GM18861 (cell line): ENCODE measurements at regions not wholly inside any gene's neighbourhood (a gene's known extent, or its start where the extent isn't known, plus 50 kb on each side); places are given as distances from the start of the nearest gene placed in this dataset.
"Not testable (repeated sequence)": the region's sequence is repeated elsewhere in the genome, so short reads cannot be mapped to it uniquely, and the experiment has no call there.

ENCODE experiments used
- ATAC-seq: cut with Tn5 transposase; IDR thresholded peaks from one replicate; pipeline ENCODE4 v1.9.1; 2021; ENCODE audit not compliant: unreplicated experiment

DNA sequence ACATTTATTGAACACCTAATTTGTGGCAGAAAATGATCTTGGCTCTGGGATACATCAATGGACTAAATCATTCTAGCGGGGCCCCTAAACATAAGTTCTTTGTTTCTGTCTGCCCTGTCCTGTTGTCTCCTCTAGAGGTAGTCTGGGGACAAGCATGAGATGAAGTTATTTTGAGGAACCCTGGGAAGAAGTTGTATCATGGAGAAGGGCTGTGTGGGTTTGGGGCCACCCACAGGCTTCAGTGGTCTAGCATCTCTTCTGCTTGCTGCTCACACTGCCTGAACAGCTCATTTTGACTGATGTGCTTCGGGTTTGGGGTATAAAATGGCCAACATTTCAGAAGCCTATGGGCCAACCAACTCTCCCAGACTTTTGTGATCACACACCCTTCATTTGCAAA, 50.3 kb upstream of the OSBPL11 start:
- no peak for ATAC-seq

DNA sequence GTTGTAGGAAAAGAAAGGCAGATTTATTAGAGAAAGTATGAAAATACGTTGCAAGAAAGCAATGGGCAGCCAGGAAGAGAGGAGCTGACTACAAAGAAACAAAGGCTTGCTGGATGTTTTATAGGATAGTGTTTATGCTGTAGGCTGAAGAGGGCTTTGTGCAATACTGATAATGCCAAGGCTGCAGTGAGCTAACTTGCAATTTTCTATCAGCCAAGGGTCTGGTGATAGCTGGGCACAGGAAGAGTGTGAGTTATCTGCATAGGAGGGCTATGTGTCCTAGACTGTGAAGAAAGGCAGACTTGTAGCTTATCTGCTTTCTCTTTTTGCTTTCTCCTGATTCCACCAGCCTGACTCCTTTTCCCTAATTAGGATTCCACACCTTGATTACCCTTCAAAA, 51.3 kb upstream of the OSBPL11 start:
- ATAC-seq, result no peak

DNA sequence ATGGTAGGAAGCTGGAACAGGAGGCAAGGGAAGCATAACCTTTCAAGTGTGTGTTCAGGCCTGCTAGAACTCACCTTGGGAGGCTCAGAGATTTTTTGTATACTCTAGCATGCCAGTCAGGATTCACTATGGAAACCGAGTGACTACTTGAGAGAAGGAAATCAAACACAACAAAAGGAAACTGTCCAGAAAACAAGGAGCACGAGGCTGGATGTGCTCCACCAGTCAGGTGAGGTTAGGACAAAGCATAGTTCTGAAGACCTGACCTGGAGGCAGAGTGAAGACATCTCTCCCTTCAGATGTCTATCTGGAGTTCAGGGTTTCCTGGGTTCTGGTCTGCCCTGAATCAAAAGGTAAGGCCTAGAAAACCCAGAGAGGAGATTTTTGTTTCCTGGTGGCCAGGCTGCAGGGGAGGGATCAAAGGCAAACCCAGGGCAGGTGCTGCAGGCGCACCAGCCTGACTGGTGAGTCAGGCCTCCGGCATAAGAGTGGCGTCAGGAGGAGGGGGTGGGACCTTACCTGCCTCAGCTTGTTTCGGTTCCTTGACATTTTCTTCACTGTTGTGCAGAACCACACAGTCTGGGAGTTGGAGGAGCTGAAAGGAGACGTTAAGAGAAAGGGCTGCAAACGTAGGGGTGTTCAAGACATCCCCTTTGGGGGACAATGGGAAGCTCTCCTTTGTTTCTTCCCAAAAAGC, 52.2 kb upstream of the OSBPL11 start:
- ATAC-seq, result no peak

DNA sequence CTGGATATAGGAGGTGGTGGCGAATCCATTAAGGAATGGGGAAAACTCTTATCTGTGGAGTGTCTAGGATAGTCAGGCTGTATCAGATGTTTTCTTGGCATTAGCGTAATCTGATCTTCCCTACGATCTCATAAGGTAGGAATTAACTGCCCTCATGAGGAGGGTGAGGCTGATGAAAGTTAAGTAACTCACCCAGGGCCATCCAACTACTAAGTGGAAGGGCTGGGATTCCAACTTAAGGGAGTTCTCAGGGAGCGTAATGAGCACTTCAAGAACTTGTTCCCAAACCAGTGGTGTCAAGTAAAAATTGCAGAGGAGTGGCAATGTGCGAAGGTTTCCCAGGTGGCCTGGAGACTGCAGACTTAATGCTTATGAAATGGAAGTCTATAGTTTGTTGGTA, 55.9 kb upstream of the OSBPL11 start:
- no peak for ATAC-seq

DNA sequence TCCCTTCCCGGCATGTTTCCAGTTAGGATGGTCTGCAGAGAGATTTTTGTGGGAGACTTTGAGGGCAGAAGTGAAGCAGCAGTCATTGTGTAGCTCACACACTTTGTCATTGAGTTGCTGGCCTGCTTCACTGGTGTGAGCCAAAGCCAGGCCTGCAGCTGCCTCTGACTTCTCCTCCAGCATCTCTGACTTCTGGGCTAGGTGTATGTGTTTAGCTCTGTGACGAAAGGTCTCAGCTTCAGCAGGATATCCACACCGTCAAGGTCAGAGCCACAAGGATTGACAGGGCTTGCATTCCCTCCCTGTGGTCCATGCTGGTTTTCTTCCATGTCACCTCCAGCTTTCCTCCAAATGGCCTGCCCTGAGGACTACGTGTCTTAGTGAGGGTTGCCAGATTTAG, 57.1 kb upstream of the OSBPL11 start:
- ATAC-seq, result no peak

DNA sequence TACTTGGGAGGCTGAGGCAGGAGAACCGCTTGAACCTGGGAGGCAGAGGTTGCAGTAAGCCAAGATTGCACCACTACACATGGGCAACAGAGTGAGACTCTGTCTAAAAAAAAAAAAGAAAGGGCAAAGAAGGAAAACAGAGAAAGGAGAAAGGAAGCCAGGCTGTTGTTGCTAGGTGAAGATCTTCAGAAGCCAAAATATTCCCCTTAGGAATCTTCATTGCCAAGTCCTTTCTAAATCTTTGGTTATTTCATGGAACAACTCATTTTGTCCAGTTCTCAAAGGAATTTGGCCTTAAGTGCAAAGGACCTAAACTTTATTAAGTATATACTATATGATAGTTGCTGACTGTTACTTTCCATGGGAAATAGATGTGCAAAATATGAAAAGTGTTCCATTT, 59.2 kb upstream of the OSBPL11 start:
- no peak for ATAC-seq

DNA sequence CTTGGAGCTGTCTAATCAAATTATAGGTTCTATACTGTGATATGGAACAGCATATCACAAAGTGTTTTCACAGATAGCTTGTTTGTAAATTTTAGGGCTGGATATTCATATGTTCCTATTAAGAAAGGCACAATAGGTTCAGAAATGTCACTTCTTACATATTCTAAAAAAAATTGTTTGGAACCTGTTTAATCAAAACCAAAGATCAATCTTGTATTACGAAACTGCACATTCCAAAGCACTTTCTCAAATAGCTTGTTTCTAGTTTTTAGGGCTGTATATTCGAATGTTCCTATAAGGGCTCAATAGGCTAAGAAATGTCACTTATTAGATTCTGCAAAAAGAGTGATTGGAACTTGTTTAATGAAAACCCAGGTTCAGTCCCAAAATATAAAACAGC, 67.4 kb upstream of the OSBPL11 start:
- no peak for ATAC-seq

DNA sequence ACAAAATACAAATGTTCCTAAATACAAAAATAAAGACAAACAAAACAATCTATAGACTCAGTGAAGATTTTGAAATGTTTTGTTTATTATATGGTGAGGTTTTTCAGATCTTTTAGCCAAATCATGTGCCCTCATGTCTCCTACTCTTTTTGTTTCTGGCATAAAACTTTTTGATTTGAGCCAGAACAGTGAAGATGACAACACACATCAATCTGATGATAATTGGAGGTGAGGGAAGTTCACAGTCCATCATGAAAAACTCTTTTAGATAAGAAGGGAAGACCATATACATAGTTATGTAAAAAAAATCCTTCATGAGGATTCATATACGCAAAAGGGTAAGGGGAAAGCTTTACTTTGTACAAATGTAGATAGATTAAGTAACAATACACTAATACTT, 75.1 kb upstream of the OSBPL11 start:
- ATAC-seq, result no peak

DNA sequence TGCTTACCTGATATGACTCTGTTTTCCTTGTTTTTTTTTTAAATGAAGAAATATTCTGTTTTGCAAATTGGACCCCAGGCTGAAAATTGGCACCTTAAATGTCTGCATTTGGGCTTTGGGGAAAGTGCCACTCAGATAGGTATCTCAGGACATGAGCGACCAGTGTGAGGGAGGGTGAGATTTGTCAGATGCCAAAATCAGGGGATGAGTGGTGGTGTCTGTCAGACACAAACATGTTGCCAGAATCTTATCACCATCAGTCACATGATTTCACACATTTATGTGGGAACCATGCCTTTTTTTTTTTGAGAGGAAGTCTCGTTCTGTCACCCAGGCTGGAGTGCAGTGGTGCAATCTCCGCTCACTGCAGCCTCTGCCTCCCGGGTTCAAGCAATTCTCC, 75.6 kb upstream of the OSBPL11 start:
- no peak for ATAC-seq

DNA sequence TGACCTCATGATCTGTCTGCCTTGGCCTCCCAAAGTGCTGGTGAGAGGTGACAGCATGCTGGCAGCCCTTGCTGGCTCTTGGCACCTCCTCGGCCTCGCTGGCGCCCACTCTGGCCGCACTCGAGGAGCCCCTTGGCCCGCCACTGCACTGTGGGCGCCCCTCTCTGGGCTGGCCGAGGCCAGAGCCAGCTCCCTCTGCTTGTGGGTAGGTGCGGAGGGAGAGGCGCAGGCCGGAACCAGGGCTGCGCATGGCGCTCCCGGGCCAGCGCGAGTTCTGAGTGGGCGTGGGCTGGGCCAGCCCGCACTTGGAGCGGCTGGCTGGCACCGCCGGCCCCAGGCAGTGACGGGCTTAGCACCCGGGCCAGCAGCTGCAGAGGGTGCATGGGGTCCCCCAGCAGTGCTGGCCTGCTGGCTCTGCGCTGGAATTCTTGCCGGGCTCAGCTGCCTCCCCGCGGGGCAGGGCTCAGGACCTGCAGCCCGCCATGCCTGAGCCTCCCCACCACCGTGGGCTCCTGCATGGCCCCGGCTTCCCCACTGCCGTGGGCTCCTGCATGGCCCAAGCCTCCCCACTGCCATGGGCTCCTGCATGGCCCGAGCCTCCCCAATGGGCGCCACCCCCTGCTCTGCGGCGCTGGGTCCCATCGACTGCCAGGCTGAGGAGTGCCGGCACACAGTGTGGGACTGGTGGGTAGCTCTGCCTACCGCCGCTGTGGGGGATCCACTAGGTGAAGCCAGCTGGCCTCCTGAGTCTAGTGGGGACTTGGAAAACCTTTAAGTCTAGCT, 76.4 kb upstream of the OSBPL11 start:
- no peak for ATAC-seq

DNA sequence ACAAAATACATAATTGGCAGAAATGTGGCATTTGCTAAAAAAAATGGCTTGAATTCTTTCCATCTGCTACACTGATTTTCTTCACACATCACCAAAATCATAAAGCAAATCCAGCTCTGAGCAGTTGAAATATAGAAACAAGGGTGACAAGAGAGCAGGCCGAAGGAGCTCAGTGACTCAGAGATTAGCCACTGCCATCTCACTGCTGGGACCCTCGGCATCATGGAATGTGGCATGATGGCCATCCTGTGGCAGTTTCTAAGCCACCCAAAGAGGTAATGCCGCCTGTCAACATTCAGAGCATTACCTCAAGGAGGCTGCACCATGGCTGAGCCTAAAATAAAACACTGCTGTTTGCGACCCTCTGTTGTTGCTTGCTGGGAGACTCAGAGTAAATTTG, 80.5 kb upstream of the OSBPL11 start:
- ATAC-seq, result no peak

DNA sequence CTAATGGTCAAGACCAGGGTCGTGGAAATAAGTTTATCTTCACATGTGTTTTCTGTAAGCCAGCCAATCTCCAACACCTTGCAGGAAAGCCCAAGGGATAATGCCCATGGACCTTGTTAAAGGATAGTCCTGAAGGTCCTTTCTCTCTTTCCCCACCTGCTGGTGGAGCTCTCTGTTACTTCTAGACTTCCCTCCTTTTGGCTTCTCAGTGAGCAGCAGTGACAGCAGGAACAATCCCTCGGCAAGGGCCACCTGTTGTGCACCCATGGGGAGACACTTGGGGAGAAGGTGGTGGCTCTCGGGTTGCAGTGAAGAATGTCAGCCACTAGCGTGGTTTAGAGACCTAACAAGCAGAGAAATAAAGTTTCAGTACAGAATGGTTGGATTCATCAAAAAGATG, 84.0 kb upstream of the OSBPL11 start:
- ATAC-seq, result no peak

DNA sequence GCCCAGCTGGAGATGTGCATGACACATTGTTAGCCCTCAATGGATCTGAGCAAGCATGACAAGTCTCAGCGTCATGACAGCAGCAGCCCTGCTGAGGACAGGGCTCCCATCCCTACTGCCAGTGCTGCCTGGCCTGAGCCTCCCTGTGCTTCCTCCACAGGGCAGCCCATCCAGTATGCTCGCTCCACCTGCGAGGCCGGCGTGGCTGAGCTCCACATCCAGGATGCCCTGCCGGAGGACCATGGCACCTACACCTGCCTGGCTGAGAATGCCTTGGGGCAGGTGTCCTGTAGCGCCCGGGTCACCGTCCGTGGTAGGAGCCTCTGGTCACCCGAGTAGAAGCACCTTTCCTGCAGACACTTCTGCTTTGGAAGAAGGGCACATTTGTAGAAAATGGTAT, 85.8 kb upstream of the OSBPL11 start:
- no peak for ATAC-seq

DNA sequence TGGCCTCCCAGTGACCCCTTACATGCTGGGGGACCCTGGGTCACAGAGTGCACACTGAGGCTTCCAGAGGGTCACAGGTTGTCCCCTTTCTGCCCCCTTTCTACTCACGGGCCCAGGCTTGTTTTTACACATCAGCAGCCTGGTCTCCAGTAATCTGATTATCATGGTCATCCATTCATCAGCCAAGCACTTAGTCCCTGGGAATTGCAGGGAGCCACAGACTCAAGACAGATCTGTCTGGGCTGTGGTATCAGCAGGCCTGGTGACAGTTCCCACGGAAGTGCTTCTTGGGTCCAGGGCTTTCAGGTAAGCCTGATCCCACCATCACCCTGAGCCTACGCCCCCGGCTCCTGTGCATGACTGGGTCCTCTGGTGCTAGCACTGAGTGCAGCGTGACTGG, 86.6 kb upstream of the OSBPL11 start:
- ATAC-seq, result not testable (repeated sequence)

DNA sequence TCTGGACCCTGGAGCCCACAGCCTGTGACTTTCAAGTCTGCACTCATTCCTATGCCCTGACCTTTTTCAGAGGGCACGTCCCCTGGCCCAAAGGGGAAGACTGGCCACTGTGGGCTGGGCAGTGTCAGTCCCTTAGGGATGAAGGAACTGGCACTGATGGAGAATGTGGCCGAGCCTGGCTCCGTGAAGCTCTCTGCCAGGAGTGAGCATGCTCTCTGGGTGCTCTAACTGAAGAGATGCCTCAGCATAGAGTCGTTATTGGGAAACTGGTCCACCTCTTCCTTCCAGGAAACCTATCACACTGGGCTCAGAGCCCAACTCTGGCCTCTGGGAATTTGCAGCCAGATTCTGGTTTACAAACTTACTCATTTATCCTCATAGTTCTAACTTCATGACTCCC, 87.3 kb upstream of the OSBPL11 start:
- not testable (repeated sequence) for ATAC-seq

DNA sequence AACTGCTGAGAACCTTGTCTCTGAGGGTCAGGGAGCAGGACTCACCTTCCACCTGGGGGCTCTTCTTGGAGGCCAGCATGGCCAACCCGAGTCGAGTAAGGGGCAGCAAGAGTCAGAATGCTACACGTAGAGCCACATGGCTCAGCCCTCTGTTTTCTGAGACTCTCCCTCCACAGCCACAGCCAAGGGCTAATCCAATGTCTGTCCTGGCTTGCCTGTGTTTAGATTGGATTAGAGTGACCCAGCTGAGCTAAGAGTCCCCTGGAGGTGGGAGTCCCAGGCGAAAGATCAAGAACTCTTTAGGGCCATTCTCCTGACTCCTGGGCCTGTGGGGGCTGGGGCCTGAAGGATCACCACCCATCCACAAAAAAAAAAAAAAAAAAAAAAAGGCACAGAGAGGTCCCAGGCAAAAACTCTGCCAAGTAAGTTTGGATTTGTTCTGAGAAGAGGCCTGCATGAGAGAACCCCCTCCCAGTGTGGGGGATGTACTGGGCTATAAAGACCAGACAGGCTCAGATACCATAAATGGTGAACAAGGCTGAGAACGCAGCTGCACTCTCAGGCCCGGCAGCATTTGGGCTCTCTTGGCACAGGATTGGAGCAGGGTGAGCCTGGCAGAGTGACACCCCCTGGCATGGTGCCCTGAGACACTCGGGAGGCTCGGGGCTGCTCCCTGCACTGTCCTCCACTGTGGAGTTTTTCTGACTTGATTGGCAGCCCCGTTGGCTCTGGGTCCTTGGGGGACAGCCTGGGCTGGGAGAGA, 88.0 kb upstream of the OSBPL11 start:
- no peak for ATAC-seq

DNA sequence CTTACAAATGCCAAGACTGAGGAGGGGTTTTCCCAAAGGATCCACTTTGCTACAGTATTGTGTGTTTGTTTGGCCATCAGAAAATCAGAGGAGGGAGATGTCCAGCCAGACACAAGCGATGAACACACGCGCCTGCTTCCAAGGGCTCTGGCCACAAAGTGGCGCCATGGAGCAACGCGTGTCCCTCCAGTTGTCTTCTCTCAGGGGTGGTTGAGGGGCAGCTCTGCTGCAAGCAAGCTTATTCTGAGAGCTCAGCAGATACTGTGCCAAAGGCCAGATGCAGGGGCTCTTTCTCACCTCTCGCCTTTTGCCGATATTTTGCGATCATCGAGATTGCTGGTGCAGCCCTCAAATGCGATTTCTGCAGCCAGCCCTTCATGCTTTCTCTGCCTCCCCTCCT, 88.9 kb upstream of the OSBPL11 start:
- ATAC-seq, result no peak

DNA sequence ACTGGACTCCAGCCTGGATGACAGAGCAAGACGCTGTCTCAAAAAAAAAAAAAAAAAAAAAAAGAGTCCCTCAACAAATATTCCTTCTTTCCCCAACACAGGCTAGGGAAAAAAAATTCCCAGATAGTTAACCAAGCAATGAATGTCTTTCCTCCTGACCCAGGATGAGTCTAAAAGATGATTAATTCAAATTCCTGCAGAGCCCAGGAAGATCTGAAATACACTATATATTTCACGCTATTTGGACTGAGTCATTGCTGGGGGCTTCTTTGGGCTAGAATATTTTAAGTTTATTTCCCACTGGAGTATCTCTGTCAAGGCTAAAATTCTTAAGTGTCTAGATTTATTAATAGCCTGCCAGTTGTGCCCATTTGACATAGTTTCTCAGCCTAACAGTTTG, 90.4 kb upstream of the OSBPL11 start:
- not testable (repeated sequence) for ATAC-seq

DNA sequence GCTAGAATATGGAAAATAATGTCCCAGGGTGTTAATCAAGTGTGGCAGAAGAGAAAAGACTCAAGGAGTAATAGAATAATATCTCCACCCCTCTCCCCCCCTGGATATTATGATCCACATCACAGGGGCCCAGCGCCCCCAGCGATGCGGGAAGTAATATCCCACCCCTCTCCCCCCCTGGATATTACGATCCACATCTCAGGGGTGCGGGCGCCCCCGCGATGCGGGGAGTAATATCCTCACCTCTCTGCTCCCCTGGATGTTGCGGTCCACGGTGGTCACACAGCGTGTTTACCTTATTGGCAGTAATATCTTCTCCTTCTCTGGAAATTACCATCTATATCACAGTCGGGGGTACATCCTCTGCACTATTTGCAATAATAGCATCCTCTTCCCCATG, 97.1 kb upstream of the OSBPL11 start:
- no peak for ATAC-seq

DNA sequence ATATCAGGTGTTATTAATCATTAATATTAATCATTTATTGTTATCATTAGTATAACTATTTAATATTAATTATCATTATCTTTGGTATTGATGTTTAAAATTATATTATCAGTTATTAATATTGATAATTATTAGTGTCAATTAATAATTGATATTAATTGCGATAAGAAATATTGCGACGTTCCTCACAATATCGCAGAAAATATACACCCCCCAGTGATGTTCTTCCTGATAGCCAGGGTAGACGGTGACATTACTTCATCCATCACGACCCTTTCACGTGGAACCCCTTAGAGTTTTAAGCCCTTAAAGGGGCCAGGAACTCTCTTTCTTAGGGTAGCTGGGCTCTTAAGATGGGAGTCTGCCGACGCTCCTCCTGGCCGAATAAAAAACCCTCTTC, 98.6 kb upstream of the OSBPL11 start:
- ATAC-seq, result no peak

DNA sequence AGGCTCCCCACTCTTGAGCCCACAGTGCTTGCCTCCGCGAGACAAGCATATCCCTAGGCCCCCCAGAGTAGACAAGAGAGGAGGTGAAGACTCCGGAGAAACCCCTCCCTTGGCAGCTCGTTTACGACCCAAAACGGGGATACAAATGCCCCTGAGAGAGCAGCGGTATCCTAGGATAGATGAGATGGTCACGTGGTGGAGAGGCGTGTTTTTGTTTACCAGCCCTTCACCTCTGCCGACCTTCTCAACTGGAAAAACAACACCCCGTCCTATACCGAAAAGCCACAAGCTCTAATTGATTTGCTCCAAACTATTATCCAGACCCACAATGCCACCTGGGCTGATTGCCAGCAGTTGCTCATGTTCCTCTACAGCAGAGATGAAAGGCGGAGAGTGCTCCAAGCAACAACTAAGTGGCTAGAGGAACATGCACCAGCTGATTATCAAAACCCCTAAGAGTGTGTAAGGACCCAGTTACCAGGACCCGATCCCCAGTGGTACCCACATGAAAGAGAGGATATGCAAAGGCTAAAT, 99.5 kb upstream of the OSBPL11 start:
- ATAC-seq, result no peak

DNA sequence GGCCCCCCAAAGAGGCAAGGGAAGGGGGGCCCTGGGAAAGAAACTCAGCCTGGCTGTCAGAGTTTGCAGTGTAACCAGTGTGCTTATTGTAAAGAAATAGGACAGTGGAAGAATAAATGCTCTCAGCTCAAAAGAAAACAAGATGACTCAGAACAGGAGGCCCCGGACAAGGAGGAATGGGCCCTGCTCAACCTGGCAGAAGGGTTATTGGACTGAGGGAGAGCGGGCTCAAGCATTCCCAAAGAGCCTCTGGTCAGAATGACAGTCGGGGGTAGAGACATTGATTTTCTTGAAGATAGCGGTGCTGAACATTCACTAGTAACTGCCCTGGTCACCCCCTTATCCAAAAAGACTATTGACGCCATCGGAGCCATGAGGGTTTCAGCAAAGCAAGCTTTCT, 100.4 kb upstream of the OSBPL11 start:
- no peak for ATAC-seq
